GM12891 (cell line): ENCODE measurements at regions not wholly inside any gene's neighbourhood (a gene's known extent, or its start where the extent isn't known, plus 50 kb on each side); places are given as distances from the start of the nearest gene placed in this dataset.

Source experiments
- DNase-seq: peaks from one replicate; pipeline ENCODE4 v3.0.0; 2011; ENCODE audit warnings: low spot score; ENCODE audit not compliant: insufficient read length
- FAIRE-seq: peaks from 2 replicates; lab custom pipeline; 2011; peaks lifted over from hg19 to GRCh38; lab: Jason Lieb, UNC
- PAX5 ChIP-seq: IDR thresholded peaks from 2 replicates; pipeline ENCODE4 v1.6.1; 2011; ENCODE audit warnings: low read length, moderate library complexity, mild to moderate bottlenecking; ENCODE audit not compliant: insufficient read depth, severe bottlenecking
- POLR2A ChIP-seq: IDR thresholded peaks from 2 replicates; pipeline ENCODE4 v1.6.1; 2011; ENCODE audit warnings: low read depth, low read length, control low read depth
- POLR2AphosphoS5 ChIP-seq: IDR thresholded peaks from 2 replicates; pipeline ENCODE4 v1.6.1; 2011; ENCODE audit warnings: low read depth, low read length, control low read depth
- POU2F2 ChIP-seq: IDR thresholded peaks from 2 replicates; pipeline ENCODE4 v1.6.1; 2011; ENCODE audit warnings: low read depth, mild to moderate bottlenecking, control low read depth, low read length, moderate library complexity
- SPI1 ChIP-seq: IDR thresholded peaks from 2 replicates; pipeline ENCODE4 v1.6.1; 2011; ENCODE audit warnings: low read depth, low read length, control low read depth
- TAF1 ChIP-seq: IDR thresholded peaks from 2 replicates; pipeline ENCODE4 v1.6.1; 2011; ENCODE audit warnings: low read depth, low read length, control low read depth

- FAIRE-seq (no peak), DNase-seq (no peak)
- no peak for TF ChIP-seq POLR2AphosphoS5
- no peak for TF ChIP-seq SPI1
- TF ChIP-seq PAX5, result no peak
- no peak for TF ChIP-seq TAF1
- TF ChIP-seq POU2F2, result no peak
- TF ChIP-seq POLR2A, result no peak
These were observed 129.1 kb downstream of the FBXO8 start for GRCh38 chr4:174154215-174154854.

DNA sequence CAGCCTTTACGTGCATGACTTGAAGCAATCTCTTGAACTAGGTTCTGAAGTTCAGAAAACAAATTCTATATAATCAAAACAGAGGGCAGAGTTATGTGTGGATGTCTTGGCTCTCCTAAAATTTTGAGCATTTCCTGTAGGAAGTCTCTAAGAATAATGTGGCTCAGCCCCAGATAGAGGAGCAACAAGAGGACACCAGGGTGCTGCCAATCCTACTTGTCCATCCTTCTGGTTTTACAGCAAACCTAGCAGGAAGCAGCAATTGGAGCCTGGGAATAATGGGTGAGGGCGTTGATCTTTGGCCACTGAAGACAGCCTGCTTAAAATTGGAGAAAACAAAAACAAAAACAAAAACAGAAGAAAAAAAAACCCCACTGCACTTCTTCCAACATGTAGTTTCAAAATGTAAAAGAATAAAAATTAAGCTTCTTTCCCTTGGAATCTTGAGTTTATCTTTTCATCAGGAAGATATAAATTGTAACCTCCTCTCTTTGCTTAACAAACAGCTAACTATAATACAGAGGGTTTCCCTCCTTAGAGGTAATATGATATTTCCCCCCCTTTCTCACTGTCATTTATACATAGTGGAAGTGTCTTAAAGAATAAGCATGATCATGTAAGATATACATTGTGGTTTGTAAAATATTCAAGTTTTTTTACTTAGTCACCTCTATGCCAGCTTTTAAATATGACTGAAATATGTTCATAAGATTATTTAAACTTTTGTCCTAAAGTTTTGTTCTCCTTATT is 130.6 kb downstream of the FBXO8 start:
- no peak for FAIRE-seq

GRCh38 chr4:174147863-174148262 is 135.6 kb downstream of the FBXO8 start:
- TF ChIP-seq TAF1 (no peak), POLR2AphosphoS5 (no peak), POLR2A (no peak), PAX5 (no peak), SPI1 (no peak), POU2F2 (no peak)
- DNase-seq (no peak), FAIRE-seq (no peak)

More for the DNA sequence above, 130.6 kb downstream of the FBXO8 start:
- DNase-seq, result no peak
- TF ChIP-seq TAF1, result no peak
- TF ChIP-seq POU2F2, result no peak
- no peak for TF ChIP-seq POLR2A
- no peak for TF ChIP-seq PAX5
- TF ChIP-seq POLR2AphosphoS5, result no peak
- TF ChIP-seq SPI1, result no peak

GRCh38 chr4:174144106-174144505 is 139.4 kb downstream of the FBXO8 start:
- FAIRE-seq (no peak), DNase-seq (no peak)
- TF ChIP-seq POLR2AphosphoS5 (no peak), PAX5 (no peak), SPI1 (no peak), TAF1 (no peak), POU2F2 (no peak), POLR2A (no peak)

GRCh38 chr4:174141876-174142275 is 141.6 kb downstream of the FBXO8 start:
- TF ChIP-seq SPI1 (no peak), POLR2A (no peak), TAF1 (no peak), POLR2AphosphoS5 (no peak), POU2F2 (no peak), PAX5 (no peak)
- no peak for FAIRE-seq

GRCh38 chr4:174138616-174139015 is 144.9 kb downstream of the FBXO8 start:
- DNase-seq (no peak), FAIRE-seq (no peak)
- TF ChIP-seq SPI1 (no peak), TAF1 (no peak), POLR2A (no peak), PAX5 (no peak), POU2F2 (no peak), POLR2AphosphoS5 (no peak)

More at GRCh38 chr4:174141876-174142275, 141.6 kb downstream of the FBXO8 start:
- no peak for DNase-seq

GRCh38 chr4:174137698-174138097 is 145.8 kb downstream of the FBXO8 start:
- FAIRE-seq, result no peak
- DNase-seq, result no peak
- no peak for TF ChIP-seq POLR2AphosphoS5
- TF ChIP-seq POLR2A, result no peak
- no peak for TF ChIP-seq SPI1
- TF ChIP-seq POU2F2, result no peak
- TF ChIP-seq PAX5, result no peak
- no peak for TF ChIP-seq TAF1

DNA sequence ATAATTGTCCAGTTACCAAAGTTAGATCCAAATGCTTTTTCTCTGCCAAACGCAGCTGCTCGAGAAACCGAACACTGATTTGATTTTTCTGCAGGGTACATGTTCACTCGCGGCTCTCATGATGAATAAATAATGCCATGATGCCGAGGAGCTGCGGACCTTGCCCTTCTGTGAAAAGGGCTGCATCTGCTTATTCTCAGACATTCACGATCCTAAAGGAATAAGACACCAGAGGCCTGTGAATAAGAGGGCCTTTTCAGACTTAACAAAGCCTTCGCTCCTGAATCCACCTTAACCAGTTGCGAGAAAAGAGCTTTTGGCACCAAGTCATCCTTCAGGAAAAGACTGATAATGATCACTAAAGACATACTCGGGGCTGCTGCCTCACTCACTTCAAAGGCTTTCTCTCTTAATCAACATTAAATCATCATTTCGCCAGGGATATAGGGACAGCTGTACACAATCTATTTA is 147.5 kb downstream of the FBXO8 start:
- DNase-seq, result no peak
- TF ChIP-seq SPI1, result no peak
- no peak for TF ChIP-seq POLR2AphosphoS5
- TF ChIP-seq PAX5, result no peak
- TF ChIP-seq POLR2A, result no peak
- no peak for TF ChIP-seq POU2F2
- TF ChIP-seq TAF1, result no peak
- no peak for FAIRE-seq

- DNase-seq (no peak), FAIRE-seq (no peak)
- TF ChIP-seq SPI1 (no peak), POU2F2 (no peak), POLR2AphosphoS5 (no peak), PAX5 (no peak), TAF1 (no peak), POLR2A (no peak)
These were observed 147.9 kb downstream of the FBXO8 start for GRCh38 chr4:174135530-174135929.
